ES-I3 (cell line): ENCODE measurements at regions not wholly inside any gene's neighbourhood (a gene's known extent, or its start where the extent isn't known, plus 50 kb on each side); places are given as distances from the start of the nearest gene placed in this dataset.
"Not testable (repeated sequence)": the region's sequence is repeated elsewhere in the genome, so short reads cannot be mapped to it uniquely, and the experiment has no call there.

Experiments used
- H3K36me3 ChIP-seq: 2 replicates; pipeline ENCODE4 v1.6.1; 2013; ENCODE audit warnings: mild to moderate bottlenecking, low read length, control low read depth, moderate library complexity; ENCODE audit not compliant: insufficient read depth
- H3K4me1 ChIP-seq: 2 replicates; pipeline ENCODE4 v1.6.1; 2013; ENCODE audit warnings: mild to moderate bottlenecking, control low read depth, low read length; ENCODE audit not compliant: insufficient read depth
- H3K9ac ChIP-seq: 2 replicates; pipeline ENCODE4 v1.6.1; 2013; ENCODE audit warnings: low read depth, mild to moderate bottlenecking, low read length, moderate library complexity
- H3K9me3 ChIP-seq: 2 replicates; pipeline ENCODE4 v1.6.1; 2013; ENCODE audit warnings: mild to moderate bottlenecking, low read length, moderate library complexity; ENCODE audit not compliant: control insufficient read depth, insufficient read depth

GRCh38 chr18:2213905-2214304 lies 357.4 kb downstream of the METTL4 start:
- H3K9me3 ChIP-seq = no peaks in the 10 kb centered on the region; the same call in 1 of the 2 replicates
- no peaks in the 10 kb centered on the region for H3K4me1 ChIP-seq
- no peak overlapping the region for H3K9ac ChIP-seq
- H3K36me3 ChIP-seq = no peaks in the 10 kb centered on the region

- Histone ChIP-seq H3K4me1 (no peaks in the 10 kb centered on the region), H3K36me3 (no peaks in the 10 kb centered on the region), H3K9ac (no peak overlapping the region), H3K9me3 (no peaks in the 10 kb centered on the region; the same call in 1 of the 2 replicates)
Measured at GRCh38 chr18:2217356-2217755, 353.9 kb downstream of the METTL4 start.

- Histone ChIP-seq H3K4me1 (no peaks in the 10 kb centered on the region), H3K36me3 (no peaks in the 10 kb centered on the region), H3K9ac (no peak overlapping the region), H3K9me3 (no peaks in the 10 kb centered on the region; the same call in 1 of the 2 replicates)
Measured at GRCh38 chr18:2218101-2218500, 353.2 kb downstream of the METTL4 start.

- H3K9me3 ChIP-seq = no peaks in the 10 kb centered on the region
Measured at GRCh38 chr18:2219706-2220105, 351.6 kb downstream of the METTL4 start.

GRCh38 chr18:2222270-2223185 lies 348.8 kb downstream of the METTL4 start:
- no peaks in the 10 kb centered on the region for H3K36me3 ChIP-seq
- H3K9ac ChIP-seq = no peak overlapping the region
- no peaks in the 10 kb centered on the region for H3K9me3 ChIP-seq
- H3K4me1 ChIP-seq = no peaks in the 10 kb centered on the region

More at GRCh38 chr18:2219706-2220105, 351.6 kb downstream of the METTL4 start:
- Histone ChIP-seq H3K9ac (no peak overlapping the region), H3K4me1 (no peaks in the 10 kb centered on the region), H3K36me3 (no peaks in the 10 kb centered on the region)

- Histone ChIP-seq H3K9me3 (no peaks in the 10 kb centered on the region), H3K4me1 (no peaks in the 10 kb centered on the region), H3K36me3 (no peaks in the 10 kb centered on the region), H3K9ac (no peak overlapping the region)
Measured at GRCh38 chr18:2223449-2223848, 347.9 kb downstream of the METTL4 start.

- Histone ChIP-seq H3K9me3 (no peaks in the 10 kb centered on the region), H3K4me1 (no peaks in the 10 kb centered on the region), H3K9ac (no peak overlapping the region), H3K36me3 (no peaks in the 10 kb centered on the region)
Measured at GRCh38 chr18:2223849-2224248, 347.5 kb downstream of the METTL4 start.

GRCh38 chr18:2236232-2236631 lies 335.1 kb downstream of the METTL4 start:
- H3K4me1 ChIP-seq = no peaks in the 10 kb centered on the region
- no peaks in the 10 kb centered on the region for H3K36me3 ChIP-seq
- no peaks in the 10 kb centered on the region for H3K9me3 ChIP-seq
- H3K9ac ChIP-seq = no peak overlapping the region

- Histone ChIP-seq H3K4me1 (no peaks in the 10 kb centered on the region), H3K36me3 (no peaks in the 10 kb centered on the region), H3K9me3 (no peaks in the 10 kb centered on the region), H3K9ac (no peak overlapping the region)
Measured at GRCh38 chr18:2237706-2238105, 333.6 kb downstream of the METTL4 start.

- no peaks in the 10 kb centered on the region for H3K4me1 ChIP-seq
- H3K9me3 ChIP-seq = no peaks in the 10 kb centered on the region
- H3K36me3 ChIP-seq = no peaks in the 10 kb centered on the region
- H3K9ac ChIP-seq = no peak overlapping the region
Measured at GRCh38 chr18:2240311-2240705, 331.0 kb downstream of the METTL4 start.

GRCh38 chr18:2244641-2245040 lies 326.7 kb downstream of the METTL4 start:
- no peaks in the 10 kb centered on the region for H3K36me3 ChIP-seq
- H3K9me3 ChIP-seq = no peaks in the 10 kb centered on the region; the same call in 1 of the 2 replicates
- H3K4me1 ChIP-seq = no peaks in the 10 kb centered on the region
- no peak overlapping the region for H3K9ac ChIP-seq

GRCh38 chr18:2247101-2247500 lies 324.2 kb downstream of the METTL4 start:
- not testable (repeated sequence) for H3K36me3 ChIP-seq, H3K4me1 ChIP-seq, H3K9me3 ChIP-seq
- H3K9ac ChIP-seq = peak overlapping the region; percentile 36

GRCh38 chr18:2254977-2255376 lies 316.3 kb downstream of the METTL4 start:
- Histone ChIP-seq H3K9ac (no peak overlapping the region), H3K4me1 (no peaks in the 10 kb centered on the region), H3K9me3 (no peaks in the 10 kb centered on the region), H3K36me3 (no peaks in the 10 kb centered on the region)

GRCh38 chr18:2256577-2256976 lies 314.7 kb downstream of the METTL4 start:
- no peak overlapping the region for H3K9ac ChIP-seq
- H3K36me3 ChIP-seq = no peaks in the 10 kb centered on the region
- H3K4me1 ChIP-seq = no peaks in the 10 kb centered on the region
- no peaks in the 10 kb centered on the region for H3K9me3 ChIP-seq

- no peak overlapping the region for H3K9ac ChIP-seq
- no peaks in the 10 kb centered on the region for H3K9me3 ChIP-seq
- no peaks in the 10 kb centered on the region for H3K36me3 ChIP-seq
- H3K4me1 ChIP-seq = no peaks in the 10 kb centered on the region
Measured at GRCh38 chr18:2258954-2259353, 312.4 kb downstream of the METTL4 start.
